GM21367 (cell line): ENCODE measurements at regions not wholly inside any gene's neighbourhood (a gene's known extent, or its start where the extent isn't known, plus 50 kb on each side); places are given as distances from the start of the nearest gene placed in this dataset.

Source experiments
- ATAC-seq: cut with Tn5 transposase; IDR thresholded peaks from one replicate; pipeline ENCODE4 v1.9.1; 2021; ENCODE audit not compliant: unreplicated experiment

- no peak for ATAC-seq
These were observed 251.8 kb upstream of the SLIT2 start for GRCh38 chr4:19999775-20000414.

GRCh38 chr4:19999276-19999675 is 252.4 kb upstream of the SLIT2 start:
- no peak for ATAC-seq

GRCh38 chr4:19993242-19993641 is 258.5 kb upstream of the SLIT2 start:
- no peak for ATAC-seq

- no peak for ATAC-seq
These were observed 259.1 kb upstream of the SLIT2 start for GRCh38 chr4:19992471-19993093.

GRCh38 chr4:19987746-19988145 is 264.0 kb upstream of the SLIT2 start:
- no peak for ATAC-seq

GRCh38 chr4:19983072-19983471 is 268.6 kb upstream of the SLIT2 start:
- no peak for ATAC-seq

- ATAC-seq, result no peak
These were observed 269.1 kb upstream of the SLIT2 start for GRCh38 chr4:19982556-19982955.

- no peak for ATAC-seq
These were observed 279.9 kb upstream of the SLIT2 start for GRCh38 chr4:19971829-19972228.

- no peak for ATAC-seq
These were observed 282.2 kb upstream of the SLIT2 start for GRCh38 chr4:19969492-19969891.

- ATAC-seq, result no peak
These were observed 290.6 kb upstream of the SLIT2 start for GRCh38 chr4:19961091-19961490.

- ATAC-seq, result no peak
These were observed 292.9 kb upstream of the SLIT2 start for GRCh38 chr4:19958848-19959247.

- ATAC-seq, result no peak
These were observed 304.4 kb upstream of the SLIT2 start for GRCh38 chr4:19947349-19947748.

- ATAC-seq, result no peak
These were observed 305.7 kb upstream of the SLIT2 start for GRCh38 chr4:19945979-19946380.

GRCh38 chr4:19945501-19945900 is 306.2 kb upstream of the SLIT2 start:
- no peak for ATAC-seq

- ATAC-seq, result no peak
These were observed 306.9 kb upstream of the SLIT2 start for GRCh38 chr4:19944806-19945205.

GRCh38 chr4:19944251-19944650 is 307.5 kb upstream of the SLIT2 start:
- no peak for ATAC-seq

- ATAC-seq, result no peak
These were observed 310.3 kb upstream of the SLIT2 start for GRCh38 chr4:19941434-19941833.

GRCh38 chr4:19940861-19941260 is 310.8 kb upstream of the SLIT2 start:
- no peak for ATAC-seq

GRCh38 chr4:19936476-19936875 is 315.2 kb upstream of the SLIT2 start:
- no peak for ATAC-seq

- ATAC-seq, result no peak
These were observed 321.0 kb upstream of the SLIT2 start for GRCh38 chr4:19930742-19931141.

GRCh38 chr4:19927381-19927780 is 324.3 kb upstream of the SLIT2 start:
- ATAC-seq, result no peak

- no peak for ATAC-seq
These were observed 326.2 kb upstream of the SLIT2 start for GRCh38 chr4:19925516-19925915.

- ATAC-seq, result no peak
These were observed 326.9 kb upstream of the SLIT2 start for GRCh38 chr4:19924761-19925160.
